GM21529 (cell line): ENCODE measurements at regions not wholly inside any gene's neighbourhood (a gene's known extent, or its start where the extent isn't known, plus 50 kb on each side); places are given as distances from the start of the nearest gene placed in this dataset.
"Not testable (repeated sequence)": the region's sequence is repeated elsewhere in the genome, so short reads cannot be mapped to it uniquely, and the experiment has no call there.

Experiments
- ATAC-seq: cut with Tn5 transposase; IDR thresholded peaks from one replicate; pipeline ENCODE4 v1.9.1; 2021; ENCODE audit not compliant: unreplicated experiment

- ATAC-seq: peak; percentile 76
Observed at GRCh38 chr4:123133397-123134050, 211.1 kb upstream of the NUDT6 start.

- ATAC-seq: no peak
Observed at GRCh38 chr4:123144616-123145015, 222.2 kb upstream of the NUDT6 start.

GRCh38 chr4:123158576-123158975, 236.2 kb upstream of the NUDT6 start:
- no peak for ATAC-seq

- no peak for ATAC-seq
Observed at GRCh38 chr4:123159479-123159878, 237.1 kb upstream of the NUDT6 start.

- no peak for ATAC-seq
Observed at GRCh38 chr4:123162859-123163258, 233.7 kb upstream of the SPRY1 start.

GRCh38 chr4:123163501-123163900, 233.1 kb upstream of the SPRY1 start:
- ATAC-seq: no peak

GRCh38 chr4:123166023-123166422, 230.6 kb upstream of the SPRY1 start:
- no peak for ATAC-seq

- ATAC-seq: no peak
Observed at GRCh38 chr4:123167931-123168330, 228.7 kb upstream of the SPRY1 start.

- no peak for ATAC-seq
Observed at GRCh38 chr4:123168812-123169211, 227.8 kb upstream of the SPRY1 start.

- ATAC-seq: no peak
Observed at GRCh38 chr4:123170843-123171242, 225.8 kb upstream of the SPRY1 start.

- no peak for ATAC-seq
Observed at GRCh38 chr4:123176605-123177004, 220.0 kb upstream of the SPRY1 start.

- no peak for ATAC-seq
Observed at GRCh38 chr4:123182289-123182688, 214.3 kb upstream of the SPRY1 start.

GRCh38 chr4:123183308-123183707, 213.3 kb upstream of the SPRY1 start:
- no peak for ATAC-seq

GRCh38 chr4:123183754-123184153, 212.8 kb upstream of the SPRY1 start:
- ATAC-seq: not testable (repeated sequence)

- ATAC-seq: no peak
Observed at GRCh38 chr4:123186731-123187130, 209.9 kb upstream of the SPRY1 start.

- no peak for ATAC-seq
Observed at GRCh38 chr4:123190176-123190575, 206.4 kb upstream of the SPRY1 start.

GRCh38 chr4:123191728-123192127, 204.9 kb upstream of the SPRY1 start:
- ATAC-seq: no peak

GRCh38 chr4:123193802-123194367, 202.7 kb upstream of the SPRY1 start:
- ATAC-seq: no peak

GRCh38 chr4:123198706-123199105, 197.9 kb upstream of the SPRY1 start:
- ATAC-seq: no peak

GRCh38 chr4:123200051-123200940, 196.3 kb upstream of the SPRY1 start:
- no peak for ATAC-seq

- no peak for ATAC-seq
Observed at GRCh38 chr4:123204737-123205136, 191.9 kb upstream of the SPRY1 start.

- no peak for ATAC-seq
Observed at GRCh38 chr4:123206016-123206415, 190.6 kb upstream of the SPRY1 start.
